HepG2 (cell line): ENCODE measurements at regions not wholly inside any gene's neighbourhood (a gene's known extent, or its start where the extent isn't known, plus 50 kb on each side); places are given as distances from the start of the nearest gene placed in this dataset.

Source experiments
- ATF7 ChIP-seq, 2 experiments: fragments of 450-650 bp in 1 of 2; sonication (generic) in 1 of 2; formaldehyde crosslinking in 1 of 2; IDR thresholded peaks; 2 replicates each; pipeline versions ENCODE4 v1.4.0 to v1.6.1; 2016 to 2020; ENCODE audit warnings: antibody characterized with exemption in 1 of 2, mild to moderate bottlenecking in 1 of 2, missing genetic modification reagents in 1 of 2
- GLI4 ChIP-seq: sonication (generic); formaldehyde crosslinking; IDR thresholded peaks from 2 replicates; pipeline ENCODE4 v1.5.1; 2020; ENCODE audit warnings: missing genetic modification reagents, mild to moderate bottlenecking, moderate library complexity, borderline replicate concordance
- YY1 ChIP-seq: IDR thresholded peaks from 2 replicates; pipeline ENCODE4 v1.6.1; 2011; ENCODE audit warnings: low read length, low read depth, moderate library complexity, mild to moderate bottlenecking; ENCODE audit not compliant: insufficient read depth, insufficient replicate concordance
- ZZZ3 ChIP-seq: sonication (generic); formaldehyde crosslinking; IDR thresholded peaks from 2 replicates; pipeline ENCODE4 v1.4.0; 2020; ENCODE audit warnings: missing genetic modification reagents, mild to moderate bottlenecking, borderline replicate concordance
- TF ChIP-seq, protein P1 (sequence below): sonication (generic); formaldehyde crosslinking; IDR thresholded peaks from 2 replicates; pipeline ENCODE4 v1.5.0; 2020; ENCODE audit warnings: missing genetic modification reagents

GRCh38 chr16:64307431-64307830 lies 814.4 kb downstream of the CDH11 start:
- TF ChIP-seq GLI4, result no peak
- no peak for TF ChIP-seq ZZZ3 (CRISPR knock-in tag)
- TF ChIP-seq, protein P1, sequence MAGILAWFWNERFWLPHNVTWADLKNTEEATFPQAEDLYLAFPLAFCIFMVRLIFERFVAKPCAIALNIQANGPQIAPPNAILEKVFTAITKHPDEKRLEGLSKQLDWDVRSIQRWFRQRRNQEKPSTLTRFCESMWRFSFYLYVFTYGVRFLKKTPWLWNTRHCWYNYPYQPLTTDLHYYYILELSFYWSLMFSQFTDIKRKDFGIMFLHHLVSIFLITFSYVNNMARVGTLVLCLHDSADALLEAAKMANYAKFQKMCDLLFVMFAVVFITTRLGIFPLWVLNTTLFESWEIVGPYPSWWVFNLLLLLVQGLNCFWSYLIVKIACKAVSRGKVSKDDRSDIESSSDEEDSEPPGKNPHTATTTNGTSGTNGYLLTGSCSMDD, result no peak
- TF ChIP-seq YY1, result no peak
- no peak for TF ChIP-seq ATF7 (IDR thresholded peaks at IDR 0.05)
- no peak for TF ChIP-seq ATF7 (CRISPR knock-in tag; IDR thresholded peaks at IDR 0.05)
